SK-N-MC (cell line): ENCODE measurements at regions not wholly inside any gene's neighbourhood (a gene's known extent, or its start where the extent isn't known, plus 50 kb on each side); places are given as distances from the start of the nearest gene placed in this dataset.

Source experiments
- EZH2 ChIP-seq: fragments of 200-600 bp; sonication (generic); IDR thresholded peaks from one replicate; pipeline ENCODE4 v1.6.1; 2017; ENCODE audit warnings: antibody characterized with exemption
- POLR2AphosphoS5 ChIP-seq: IDR thresholded peaks from 2 replicates; pipeline ENCODE4 v1.6.1; 2012; ENCODE audit warnings: mild to moderate bottlenecking, low read depth, low read length, borderline replicate concordance

GRCh38 chr2:145729993-145730770, 1210.3 kb upstream of the ZEB2 start:
- no peak for TF ChIP-seq POLR2AphosphoS5
- TF ChIP-seq EZH2 = no peak
